Fibroblast of the aortic adventitia (primary cell): ENCODE measurements at regions not wholly inside any gene's neighbourhood (a gene's known extent, or its start where the extent isn't known, plus 50 kb on each side); places are given as distances from the start of the nearest gene placed in this dataset.

Experiments used
- DNase-seq: peaks from one replicate; pipeline ENCODE4 v3.0.0-alpha.2; 2010; ENCODE audit warnings: low read depth
- H3K4me3 ChIP-seq: 2 replicates; pipeline ENCODE4 v1.5.1; 2011; ENCODE audit warnings: low read depth, mild to moderate bottlenecking, control low read depth, low read length, moderate library complexity
- CTCF ChIP-seq: IDR thresholded peaks from 2 replicates; pipeline ENCODE4 v1.5.1; 2011; ENCODE audit warnings: mild to moderate bottlenecking, low read length, control low read depth, inconsistent platforms; ENCODE audit not compliant: insufficient read depth

- no peak for DNase-seq
- TF ChIP-seq CTCF = no peak
- no peak overlapping the region for H3K4me3 ChIP-seq
These were observed 440.7 kb upstream of the CELF2 start for GRCh38 chr10:10576937-10577336.

- no peak overlapping the region for H3K4me3 ChIP-seq
- no peak for DNase-seq
- no peak for TF ChIP-seq CTCF
These were observed 438.0 kb upstream of the CELF2 start for GRCh38 chr10:10579709-10580108.

- TF ChIP-seq CTCF = no peak
- DNase-seq = no peak
- H3K4me3 ChIP-seq = no peak overlapping the region
These were observed 433.5 kb upstream of the CELF2 start for GRCh38 chr10:10584161-10584560.

GRCh38 chr10:10587744-10588393 is 429.8 kb upstream of the CELF2 start:
- no peak for DNase-seq
- no peak overlapping the region for H3K4me3 ChIP-seq
- no peak for TF ChIP-seq CTCF

- TF ChIP-seq CTCF = no peak
- peak; percentile 98 for DNase-seq
- H3K4me3 ChIP-seq = no peak overlapping the region
These were observed 427.9 kb upstream of the CELF2 start for GRCh38 chr10:10589540-10590303.

- H3K4me3 ChIP-seq = no peak overlapping the region
- no peak for TF ChIP-seq CTCF
- DNase-seq = no peak
These were observed 425.8 kb upstream of the CELF2 start for GRCh38 chr10:10591715-10592341.
